H9 (cell line): ENCODE measurements at regions not wholly inside any gene's neighbourhood (a gene's known extent, or its start where the extent isn't known, plus 50 kb on each side); places are given as distances from the start of the nearest gene placed in this dataset.

Source experiments
- DNase-seq: peaks from one replicate; pipeline ENCODE4 v3.0.0-alpha.2; 2017
- H2AFZ ChIP-seq: one replicate; pipeline ENCODE4 v1.6.1; 2013; ENCODE audit warnings: mild to moderate bottlenecking, low read length, control low read depth, moderate library complexity
- H2AK5ac ChIP-seq: 2 replicates; pipeline ENCODE4 v1.6.1; 2013; ENCODE audit warnings: low read length, control low read depth, mixed read lengths; ENCODE audit not compliant: insufficient read length
- H2BK120ac ChIP-seq: one replicate; pipeline ENCODE4 v1.6.1; 2013; ENCODE audit warnings: low read depth, mild to moderate bottlenecking, low read length, control low read depth, inconsistent platforms; ENCODE audit not compliant: poor library complexity, severe bottlenecking
- H2BK12ac ChIP-seq: 2 replicates; pipeline ENCODE4 v1.6.1; 2013; ENCODE audit warnings: low read length, control low read depth, mixed read lengths, low read depth; ENCODE audit not compliant: insufficient read length
- H2BK15ac ChIP-seq: 2 replicates; pipeline ENCODE4 v1.6.1; 2013; ENCODE audit warnings: low read depth, low read length, control low read depth
- H2BK20ac ChIP-seq: one replicate; pipeline ENCODE4 v1.6.1; 2013; ENCODE audit warnings: low read depth, mild to moderate bottlenecking, low read length, control low read depth, inconsistent platforms; ENCODE audit not compliant: poor library complexity, severe bottlenecking
- H2BK5ac ChIP-seq: 2 replicates; pipeline ENCODE4 v1.6.1; 2013; ENCODE audit warnings: low read length, control low read depth, mixed read lengths; ENCODE audit not compliant: insufficient read length
- H3K14ac ChIP-seq: 2 replicates; pipeline ENCODE4 v1.6.1; 2013; ENCODE audit warnings: low read length, control low read depth; ENCODE audit not compliant: insufficient read depth
- H3K18ac ChIP-seq: 2 replicates; pipeline ENCODE4 v1.6.1; 2013; ENCODE audit warnings: low read depth, mild to moderate bottlenecking, mixed read lengths, low read length, control low read depth; ENCODE audit not compliant: insufficient read length
- H3K23ac ChIP-seq: 2 replicates; pipeline ENCODE4 v1.6.1; 2013; ENCODE audit warnings: low read length, control low read depth, mixed read lengths, low read depth; ENCODE audit not compliant: insufficient read length
- H3K23me2 ChIP-seq: 2 replicates; pipeline ENCODE4 v1.6.1; 2013; ENCODE audit warnings: low read depth, mild to moderate bottlenecking, mixed read lengths, low read length, control low read depth; ENCODE audit not compliant: insufficient read length, poor library complexity, severe bottlenecking
- H3K27ac ChIP-seq: 2 replicates; pipeline ENCODE4 v1.5.1; 2013; ENCODE audit warnings: low read length, control low read depth, mixed read lengths, low read depth; ENCODE audit not compliant: insufficient read length
- H3K27me3 ChIP-seq: 2 replicates; pipeline ENCODE4 v1.6.1; 2013; ENCODE audit warnings: low read length, control low read depth, inconsistent platforms; ENCODE audit not compliant: insufficient read depth
- H3K4ac ChIP-seq: 2 replicates; pipeline ENCODE4 v1.6.1; 2013; ENCODE audit warnings: low read depth, mild to moderate bottlenecking, control low read depth, inconsistent platforms, low read length, moderate library complexity
- H3K4me1 ChIP-seq: 2 replicates; pipeline ENCODE4 v1.6.1; 2013; ENCODE audit warnings: low read length, control low read depth, inconsistent platforms; ENCODE audit not compliant: insufficient read depth
- H3K4me2 ChIP-seq: 2 replicates; pipeline ENCODE4 v1.6.1; 2013; ENCODE audit warnings: low read length, control low read depth, mixed read lengths; ENCODE audit not compliant: insufficient read length, insufficient read depth
- H3K56ac ChIP-seq: 2 replicates; pipeline ENCODE4 v1.6.1; 2013; ENCODE audit warnings: low read depth, mild to moderate bottlenecking, mixed read lengths, low read length, control low read depth; ENCODE audit not compliant: insufficient read length
- H3K79me1 ChIP-seq: 2 replicates; pipeline ENCODE4 v1.6.1; 2013; ENCODE audit warnings: low read depth, mild to moderate bottlenecking, moderate library complexity, low read length, control low read depth, inconsistent platforms; ENCODE audit not compliant: insufficient read depth, poor library complexity, severe bottlenecking
- H3K79me2 ChIP-seq: 2 replicates; pipeline ENCODE4 v1.6.1; 2013; ENCODE audit warnings: low read length, control low read depth, inconsistent platforms; ENCODE audit not compliant: insufficient read depth
- H3K9ac ChIP-seq: 2 replicates; pipeline ENCODE4 v1.6.1; 2013; ENCODE audit warnings: low read length, control low read depth, mixed read lengths; ENCODE audit not compliant: insufficient read length; ENCODE audit errors: extremely low read depth
- H3K9me3 ChIP-seq: one replicate; pipeline ENCODE4 v1.6.1; 2013; ENCODE audit warnings: low read depth, low read length, inconsistent platforms; ENCODE audit not compliant: control insufficient read depth
- H3T11ph ChIP-seq: one replicate; pipeline ENCODE4 v1.6.1; 2013; ENCODE audit warnings: mild to moderate bottlenecking, low read length, control low read depth, inconsistent platforms
- H4K20me1 ChIP-seq: one replicate; pipeline ENCODE4 v1.6.1; 2013; ENCODE audit not compliant: control insufficient read depth, insufficient read length, insufficient read depth
- H4K5ac ChIP-seq: 2 replicates; pipeline ENCODE4 v1.6.1; 2013; ENCODE audit warnings: low read depth, mild to moderate bottlenecking, mixed read lengths, low read length, control low read depth; ENCODE audit not compliant: insufficient read length
- H4K8ac ChIP-seq: replicated peaks from 2 replicates; pipeline ENCODE4 v1.6.1; 2013; ENCODE audit warnings: low read length, control low read depth, mixed read lengths, low read depth; ENCODE audit not compliant: insufficient read length
- H4K91ac ChIP-seq: 2 replicates; pipeline ENCODE4 v1.6.1; 2013; ENCODE audit warnings: low read depth, mild to moderate bottlenecking, moderate library complexity, mixed read lengths, low read length, control low read depth; ENCODE audit not compliant: insufficient read length
- H3K27ac Mint-ChIP-seq, 3 experiments: 2 replicates in 2 of 3; 3 replicates in 1 of 3; pipeline ENCODE4 v1.8.0; 2020 to 2021; ENCODE audit warnings: mixed read lengths in 3 of 3, mild to moderate bottlenecking in 1 of 3, moderate library complexity in 1 of 3
- H3K27me3 Mint-ChIP-seq: 2 replicates; pipeline ENCODE4 v1.8.0; 2021; ENCODE audit warnings: low read depth, mild to moderate bottlenecking, moderate library complexity, mixed read lengths
- H3K36me3 Mint-ChIP-seq, 3 experiments: 2 replicates in 2 of 3; 3 replicates in 1 of 3; pipeline ENCODE4 v1.8.0; 2020 to 2021; ENCODE audit warnings: low read depth in 3 of 3, mixed read lengths in 3 of 3; ENCODE audit not compliant: insufficient read depth in 1 of 3
- H3K4me1 Mint-ChIP-seq, 2 experiments: 2 replicates each; pipeline ENCODE4 v1.8.0; 2020; ENCODE audit warnings: mixed read lengths in 2 of 2
- H3K4me3 Mint-ChIP-seq, 2 experiments: 2 replicates in 1 of 2; 3 replicates in 1 of 2; pipeline ENCODE4 v1.8.0; 2020 to 2021; ENCODE audit warnings: mild to moderate bottlenecking in 2 of 2, mixed read lengths in 2 of 2, moderate library complexity in 1 of 2
- H3K9me3 Mint-ChIP-seq, 2 experiments: 2 replicates in 1 of 2; 3 replicates in 1 of 2; pipeline ENCODE4 v1.8.0; 2020; ENCODE audit warnings: mild to moderate bottlenecking in 2 of 2, mixed read lengths in 2 of 2, moderate library complexity in 1 of 2
- TF ChIP-seq, protein P1 (sequence below): fragments of 200-600 bp; sonication (generic); conservative IDR thresholded peaks from 3 replicates; pipeline ENCODE4 v1.8.0; 2021; ENCODE audit warnings: antibody characterized with exemption, mild to moderate bottlenecking

DNA sequence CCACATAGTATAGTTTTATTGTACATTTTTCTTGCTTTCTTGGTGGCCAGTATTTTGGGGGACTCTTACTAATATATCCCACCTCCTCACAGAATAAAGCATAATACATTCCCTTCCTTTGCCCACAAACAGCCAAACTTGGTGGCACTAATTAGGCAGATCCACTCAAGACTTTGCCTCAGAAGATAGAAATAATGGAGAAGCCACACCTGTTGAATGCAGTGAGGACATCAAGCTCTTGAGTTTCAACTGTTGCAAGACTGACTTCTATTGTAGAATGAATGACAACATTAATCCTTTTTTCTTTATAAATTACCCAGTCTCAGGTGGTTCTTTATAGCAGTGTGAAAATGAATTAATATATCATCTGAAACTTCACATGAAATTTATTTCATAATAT lies 1183.6 kb upstream of the ATXN8OS start:
- Histone ChIP-seq H4K20me1 (no peaks in the 10 kb centered on the region), H4K5ac (no peak overlapping the region), H3K23me2 (no peaks in the 10 kb centered on the region), H3K27ac (no peak overlapping the region), H3K79me2 (no peaks in the 10 kb centered on the region), H3K9me3 (no peaks in the 10 kb centered on the region), H3T11ph (no peak overlapping the region), H2BK20ac (no peak overlapping the region), H2BK120ac (no peak overlapping the region), H3K18ac (no peak overlapping the region), H3K56ac (no peak overlapping the region), H4K8ac (no peak overlapping the region), H3K4me1 (no peaks in the 10 kb centered on the region), H2BK15ac (no peak overlapping the region), H3K27me3 (no peaks in the 10 kb centered on the region), H2AFZ (no peak overlapping the region), H3K79me1 (no peaks in the 10 kb centered on the region), H2AK5ac (no peak overlapping the region), H3K23ac (no peak overlapping the region), H3K4me2 (no peak overlapping the region), H2BK12ac (no peak overlapping the region), H4K91ac (no peak overlapping the region), H2BK5ac (no peak overlapping the region), H3K9ac (no peak overlapping the region), H3K4ac (no peak overlapping the region), H3K14ac (no peak overlapping the region)
- Mint-ChIP-seq H3K4me1 (no peaks in the 10 kb centered on the region), H3K36me3 (peaks cover 0 to 19% (median 4%) of the 10 kb centered on the region in 3 experiments; a peak in 3 of 7 replicates), H3K4me3 (no peak overlapping the region), H3K27me3 (no peaks in the 10 kb centered on the region), H3K9me3 (peaks cover 4 to 10% of the 10 kb centered on the region in 2 experiments; a peak in 4 of 5 replicates), H3K27ac (no peak overlapping the region)
- TF ChIP-seq, protein P1, sequence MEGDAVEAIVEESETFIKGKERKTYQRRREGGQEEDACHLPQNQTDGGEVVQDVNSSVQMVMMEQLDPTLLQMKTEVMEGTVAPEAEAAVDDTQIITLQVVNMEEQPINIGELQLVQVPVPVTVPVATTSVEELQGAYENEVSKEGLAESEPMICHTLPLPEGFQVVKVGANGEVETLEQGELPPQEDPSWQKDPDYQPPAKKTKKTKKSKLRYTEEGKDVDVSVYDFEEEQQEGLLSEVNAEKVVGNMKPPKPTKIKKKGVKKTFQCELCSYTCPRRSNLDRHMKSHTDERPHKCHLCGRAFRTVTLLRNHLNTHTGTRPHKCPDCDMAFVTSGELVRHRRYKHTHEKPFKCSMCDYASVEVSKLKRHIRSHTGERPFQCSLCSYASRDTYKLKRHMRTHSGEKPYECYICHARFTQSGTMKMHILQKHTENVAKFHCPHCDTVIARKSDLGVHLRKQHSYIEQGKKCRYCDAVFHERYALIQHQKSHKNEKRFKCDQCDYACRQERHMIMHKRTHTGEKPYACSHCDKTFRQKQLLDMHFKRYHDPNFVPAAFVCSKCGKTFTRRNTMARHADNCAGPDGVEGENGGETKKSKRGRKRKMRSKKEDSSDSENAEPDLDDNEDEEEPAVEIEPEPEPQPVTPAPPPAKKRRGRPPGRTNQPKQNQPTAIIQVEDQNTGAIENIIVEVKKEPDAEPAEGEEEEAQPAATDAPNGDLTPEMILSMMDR = no peak
- DNase-seq = no peak
